GM12878 (cell line): ENCODE measurements at regions not wholly inside any gene's neighbourhood (a gene's known extent, or its start where the extent isn't known, plus 50 kb on each side); places are given as distances from the start of the nearest gene placed in this dataset.

Source experiments
- ATAC-seq: fragments of 200-7000 bp; cut with Tn5 transposase; 3 replicates; pipeline ENCODE4 v1.9.1; 2020; ENCODE audit warnings: mild to moderate bottlenecking, moderate library complexity
- BruUV-seq: library from RNA; stranded (reverse); fragments of 400-500 nt; replicated peaks from 2 replicates; lab custom pipeline; 2021; lab: Mats Ljungman, UMichigan
- CTCF ChIA-PET: fragments of 300-600 bp; sonication (Branson Sonifier 250); formaldehyde crosslinking; extraction: SDS; loops from one replicate; lab custom pipeline; 2021; ENCODE audit warnings: inconsistent platforms; lab: Yijun Ruan, JAX
- POLR2A ChIA-PET: fragments of 350-600 bp; formaldehyde crosslinking; extraction: SDS; loops from one replicate; lab custom pipeline; 2021; ENCODE audit warnings: inconsistent platforms; lab: Charles Lee
- RAD21 ChIA-PET: fragments of 300-600 bp; sonication (Branson Sonifier 250); formaldehyde crosslinking; loops from one replicate; lab custom pipeline; 2023; ENCODE audit warnings: antibody characterized with exemption; ENCODE audit not compliant: unreplicated experiment; lab: Charles Lee
- SMC1A ChIA-PET: fragments of 300-600 bp; sonication (Branson Sonifier 250); formaldehyde crosslinking; loops from one replicate; lab custom pipeline; 2023; ENCODE audit not compliant: unreplicated experiment, uncharacterized antibody; lab: Charles Lee
- DNase-seq: peaks from one replicate; pipeline ENCODE4 v3.0.0-alpha.2; 2011; ENCODE audit warnings: low read depth, low spot score
- FAIRE-seq: peaks from 3 replicates; lab custom pipeline; 2011; peaks lifted over from hg19 to GRCh38; lab: Jason Lieb, UNC
- H2AFZ ChIP-seq: 2 replicates; pipeline ENCODE4 v1.6.0; 2011; ENCODE audit warnings: low read depth, low read length, control low read depth; ENCODE audit not compliant: control insufficient read depth
- H3K27ac ChIP-seq: 2 replicates; pipeline ENCODE4 v1.5.1; 2011; ENCODE audit warnings: control low read depth; ENCODE audit not compliant: control insufficient read depth, insufficient read depth
- H3K27me3 ChIP-seq, 2 experiments: replicated peaks in 1 of 2; 2 replicates each; pipeline versions ENCODE4 v1.6.0 to v1.6.1; 2011; ENCODE audit warnings: low read length in 1 of 2; ENCODE audit not compliant: control insufficient read depth in 2 of 2, insufficient read depth in 2 of 2
- H3K36me3 ChIP-seq, 2 experiments: 2 replicates each; pipeline ENCODE4 v1.5.1; 2011; ENCODE audit warnings: low read length in 1 of 2; ENCODE audit not compliant: control insufficient read depth in 2 of 2, insufficient read depth in 2 of 2
- H3K4me1 ChIP-seq: 2 replicates; pipeline ENCODE4 v1.6.1; 2011; ENCODE audit warnings: mild to moderate bottlenecking, low read length, moderate library complexity, mixed read lengths; ENCODE audit not compliant: control insufficient read depth, insufficient read depth
- H3K4me2 ChIP-seq: 2 replicates; pipeline ENCODE4 v1.6.0; 2011; ENCODE audit warnings: control low read depth; ENCODE audit not compliant: control insufficient read depth, insufficient read depth
- H3K4me3 ChIP-seq: fragments of 200-600 bp; sonication (generic); 2 replicates; pipeline ENCODE4 v1.5.1; 2016
- H3K79me2 ChIP-seq: 2 replicates; pipeline ENCODE4 v1.6.0; 2011; ENCODE audit warnings: low read length; ENCODE audit not compliant: control insufficient read depth, insufficient read depth
- H3K9ac ChIP-seq: 2 replicates; pipeline ENCODE4 v1.8.0; 2011; ENCODE audit warnings: low read length, control low read depth, mixed read lengths; ENCODE audit not compliant: control insufficient read depth, insufficient read depth
- H3K9me3 ChIP-seq: replicated peaks from 3 replicates; pipeline ENCODE4 v1.5.1; 2011; ENCODE audit warnings: mild to moderate bottlenecking, low read length; ENCODE audit not compliant: control insufficient read depth, insufficient read depth
- H4K20me1 ChIP-seq: 2 replicates; pipeline ENCODE4 v1.6.0; 2011; ENCODE audit not compliant: control insufficient read depth, insufficient read depth
- CBX5 ChIP-seq: sonication (generic); IDR thresholded peaks from 2 replicates; pipeline ENCODE4 v1.6.1; 2016; ENCODE audit warnings: low read depth, moderate library complexity, mild to moderate bottlenecking, inconsistent platforms
- CREB1 ChIP-seq: IDR thresholded peaks from 2 replicates; pipeline ENCODE4 v1.6.1; 2012; ENCODE audit warnings: low read depth, mild to moderate bottlenecking, inconsistent platforms
- EED ChIP-seq: sonication (generic); IDR thresholded peaks from 2 replicates; pipeline ENCODE4 v1.6.1; 2016; ENCODE audit warnings: antibody characterized with exemption, low read depth
- EGR1 ChIP-seq, 2 experiments: IDR thresholded peaks; 1 replicate in 1 of 2; 2 replicates in 1 of 2; pipeline ENCODE4 v1.6.1; 2011 to 2012; ENCODE audit warnings: low read depth in 2 of 2, low read length in 2 of 2, borderline replicate concordance in 1 of 2, mild to moderate bottlenecking in 1 of 2, moderate library complexity in 1 of 2
- HCFC1 ChIP-seq: fragments of 150-350 bp; IDR thresholded peaks from 2 replicates; pipeline ENCODE4 v1.6.1; 2014; ENCODE audit warnings: low read length
- NBN ChIP-seq: fragments of 450-650 bp; IDR thresholded peaks from 2 replicates; pipeline ENCODE4 v1.6.1; 2016
- PKNOX1 ChIP-seq: fragments of 450-650 bp; IDR thresholded peaks from 2 replicates; pipeline ENCODE4 v1.6.1; 2016; ENCODE audit warnings: mild to moderate bottlenecking
- POLR2A ChIP-seq: IDR thresholded peaks from 2 replicates; pipeline ENCODE4 v1.6.1; 2011; ENCODE audit warnings: low read depth, mild to moderate bottlenecking, low read length
- REST ChIP-seq: IDR thresholded peaks from 2 replicates; pipeline ENCODE4 v1.6.1; 2012; ENCODE audit warnings: mild to moderate bottlenecking, low read depth, low read length
- SMAD5 ChIP-seq: IDR thresholded peaks from 2 replicates; pipeline ENCODE4 v1.6.1; 2016; ENCODE audit warnings: antibody characterized with exemption, low read depth
- SMARCA5 ChIP-seq: fragments of 450-650 bp; IDR thresholded peaks from 2 replicates; pipeline ENCODE4 v1.6.1; 2017; ENCODE audit warnings: mild to moderate bottlenecking
- TBL1XR1 ChIP-seq: IDR thresholded peaks from 2 replicates; pipeline ENCODE4 v1.6.1; 2012; ENCODE audit warnings: low read depth, low read length, improper control_type of control experiment
- TCF12 ChIP-seq: IDR thresholded peaks from 2 replicates; pipeline ENCODE4 v1.6.1; 2011; ENCODE audit warnings: low read depth, mild to moderate bottlenecking, low read length
- WGBS: methylation state at CpG from one replicate; pipeline ENCODE4 v1.1.6; 2016; ENCODE audit warnings: low lambda C conversion rate; ENCODE audit not compliant: insufficient replicate concordance, insufficient coverage; ENCODE audit errors: missing lambda C conversion rate; 5-methylcytosine and 5-hydroxymethylcytosine counted together
- in situ Hi-C: fragments of 300-500 bp; cut with MboI; formaldehyde crosslinking; loops from 9 replicates; pipeline ENCODE4 v1.14.3; 2018; ENCODE audit warnings: mixed read lengths
- intact Hi-C: fragments of 100-400 bp; cut with micrococcal nuclease; formaldehyde crosslinking; loops from one replicate; pipeline ENCODE4 v1.14.2; 2022; ENCODE audit not compliant: unreplicated experiment
- TF ChIP-seq, protein P1 (sequence below): fragments of 450-650 bp; IDR thresholded peaks from 2 replicates; pipeline ENCODE4 v1.6.1; 2016; ENCODE audit warnings: mild to moderate bottlenecking

- TF ChIP-seq SMAD5 (no peak), SMARCA5 (no peak), EED (no peak), REST (no peak), NBN (no peak), POLR2A (no peak)
- TF ChIP-seq, all 136 proteins: peak for 0
Observed at GRCh38 chr9:134585746-134586706, 55.6 kb upstream of the COL5A1 start (continued).

GRCh38 chr9:134589748-134590147 is 51.9 kb upstream of the COL5A1 start:
- H3K36me3 ChIP-seq, result no peaks in the 10 kb centered on the region
- in situ Hi-C loops (no loop called here), intact Hi-C loops (no loop called here)
- no peaks in the 10 kb centered on the region for H3K79me2 ChIP-seq
- no peak overlapping the region for H3K4me3 ChIP-seq
- no peak for ATAC-seq
- no peaks in the 10 kb centered on the region for H3K4me1 ChIP-seq
- no TSS peak for BruUV-seq
- CTCF ChIA-PET, result no interaction called here
- no peak overlapping the region for H3K27ac ChIP-seq
- no peak for DNase-seq
- no peak overlapping the region for H3K9ac ChIP-seq
- no peak for FAIRE-seq
- H3K9me3 ChIP-seq, result no peaks in the 10 kb centered on the region
- H3K27me3 ChIP-seq, result no peaks in the 10 kb centered on the region; a peak in 2 of 4 replicates
- RAD21 ChIA-PET, result no interaction called here
- H2AFZ ChIP-seq, result no peak overlapping the region
- 16% methylated on average over 7 of the region's 7 CpGs for WGBS
- POLR2A ChIA-PET, result no interaction called here
- no peak overlapping the region for H3K4me2 ChIP-seq
- SMC1A ChIA-PET, result no interaction called here
- no peaks in the 10 kb centered on the region for H4K20me1 ChIP-seq
- no peak for TF ChIP-seq REST
- TF ChIP-seq TBL1XR1, result no peak
- no peak for TF ChIP-seq EGR1 (IDR thresholded peaks at IDR 0.05; ENCODE audit: borderline replicate concordance in 1 of 2, low read depth in 2 of 2, low read length in 2 of 2)
- TF ChIP-seq PKNOX1, result no peak
- TF ChIP-seq CBX5, result no peak
- no peak for TF ChIP-seq TCF12
- no peak for TF ChIP-seq CREB1
- no peak for TF ChIP-seq HCFC1
- TF ChIP-seq, protein P1, sequence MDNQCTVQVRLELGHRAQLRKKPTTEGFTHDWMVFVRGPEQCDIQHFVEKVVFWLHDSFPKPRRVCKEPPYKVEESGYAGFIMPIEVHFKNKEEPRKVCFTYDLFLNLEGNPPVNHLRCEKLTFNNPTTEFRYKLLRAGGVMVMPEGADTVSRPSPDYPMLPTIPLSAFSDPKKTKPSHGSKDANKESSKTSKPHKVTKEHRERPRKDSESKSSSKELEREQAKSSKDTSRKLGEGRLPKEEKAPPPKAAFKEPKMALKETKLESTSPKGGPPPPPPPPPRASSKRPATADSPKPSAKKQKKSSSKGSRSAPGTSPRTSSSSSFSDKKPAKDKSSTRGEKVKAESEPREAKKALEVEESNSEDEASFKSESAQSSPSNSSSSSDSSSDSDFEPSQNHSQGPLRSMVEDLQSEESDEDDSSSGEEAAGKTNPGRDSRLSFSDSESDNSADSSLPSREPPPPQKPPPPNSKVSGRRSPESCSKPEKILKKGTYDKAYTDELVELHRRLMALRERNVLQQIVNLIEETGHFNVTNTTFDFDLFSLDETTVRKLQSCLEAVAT, result no peak
